ENCODE measurements at regions not wholly inside any gene's neighbourhood (a gene's known extent, or its start where the extent isn't known, plus 50 kb on each side); places are given as distances from the start of the nearest gene placed in this dataset.

- no peak overlapping the region for H2AFZ ChIP-seq (ENCODE audit: low read depth, low read length)
- H3K36me3 ChIP-seq (ENCODE audit: control insufficient read depth in 2 of 2, extremely low read depth in 1 of 2, insufficient read depth in 2 of 2, low read length in 2 of 2), result no peaks in the 10 kb centered on the region
- no peaks in the 10 kb centered on the region for H3K9me1 ChIP-seq (replicated peaks; ENCODE audit: control insufficient read depth, extremely low read depth, insufficient read depth, low read length)
- dilution Hi-C loops (cut with MboI; ENCODE audit: extremely low pct_ligation_motif_present, low sequenced_read_pairs) (no loop called here), intact Hi-C loops (cut with micrococcal nuclease) (no loop called here)
- FAIRE-seq, result no peak
- no peak overlapping the region for H3K9ac ChIP-seq (replicated peaks; ENCODE audit: extremely low read depth, insufficient read depth, low read length)
- no peak overlapping the region for H3K4me2 ChIP-seq (ENCODE audit: insufficient read depth, low read length)
- no peaks in the 10 kb centered on the region for H3K79me2 ChIP-seq (ENCODE audit: control insufficient read depth, insufficient read depth, low read length)
- H3K4me1 ChIP-seq (ENCODE audit: control insufficient read depth, extremely low read depth, insufficient read depth, low read length), result no peaks in the 10 kb centered on the region
- peaks cover 7% of the 10 kb centered on the region for H3K9me3 ChIP-seq (replicated peaks; ENCODE audit: control insufficient read depth, insufficient read depth, low read length)
- H3K27ac ChIP-seq (ENCODE audit: insufficient read depth, low read depth, low read length), result no peak overlapping the region
- ChIA-PET POLR2A (no interaction called here), CTCF (no interaction called here)
- no peaks in the 10 kb centered on the region for H3K27me3 ChIP-seq (ENCODE audit: control insufficient read depth in 2 of 2, insufficient read depth in 2 of 2, low read length in 2 of 2)
- BruUV-seq (replicated peaks), result no TSS peak
- no peaks in the 10 kb centered on the region for H4K20me1 ChIP-seq (replicated peaks; ENCODE audit: control insufficient read depth, extremely low read depth, insufficient read depth, low read length)
- DNase-seq (ENCODE audit: low read depth, low spot score), result no peak
- no peak overlapping the region for H3K4me3 ChIP-seq (replicated peaks in 1 of 3; ENCODE audit: insufficient read depth in 1 of 3, low read depth in 1 of 3, low read length in 3 of 3)
- no peak for TF ChIP-seq POLR2A (IDR thresholded peaks at IDR 0.05; ENCODE audit: low read depth, low read length)
- TF ChIP-seq JUN (IDR thresholded peaks at IDR 0.05; ENCODE audit: borderline replicate concordance, insufficient read depth, insufficient read length, low read depth), result no peak
- no peak for TF ChIP-seq FOS (IDR thresholded peaks at IDR 0.05; ENCODE audit: borderline replicate concordance, insufficient read depth, low read length)
- TF ChIP-seq CTCF (IDR thresholded peaks at IDR 0.05; ENCODE audit: extremely low read depth in 1 of 2, insufficient read depth in 1 of 2, low read depth in 1 of 2, low read length in 2 of 2), result no peak
- TF ChIP-seq GATA2 (IDR thresholded peaks at IDR 0.05; ENCODE audit: insufficient read depth, insufficient read length, low read depth, low read length), result no peak
- TF ChIP-seq POLR2AphosphoS5 (IDR thresholded peaks at IDR 0.05; ENCODE audit: insufficient read depth, low read depth, low read length), result no peak
- TF ChIP-seq EZH2 (IDR thresholded peaks at IDR 0.05; ENCODE audit: borderline replicate concordance, low read depth, low read length, severe bottlenecking), result no peak
- no peak for TF ChIP-seq MAX (IDR thresholded peaks at IDR 0.05; ENCODE audit: insufficient read depth, insufficient read length)
- TF ChIP-seq MYC (IDR thresholded peaks at IDR 0.05; ENCODE audit: low read depth, low read length), result no peak
Observed at GRCh38 chr14:44347316-44347715, 159.8 kb downstream of the FSCB start.

Data from endothelial cell of umbilical vein (primary cell).